HG03196 (cell line): ENCODE measurements at regions not wholly inside any gene's neighbourhood (a gene's known extent, or its start where the extent isn't known, plus 50 kb on each side); places are given as distances from the start of the nearest gene placed in this dataset.

ENCODE experiments used
- ATAC-seq: cut with Tn5 transposase; IDR thresholded peaks from one replicate; pipeline ENCODE4 v1.9.1; 2021; ENCODE audit not compliant: unreplicated experiment

DNA sequence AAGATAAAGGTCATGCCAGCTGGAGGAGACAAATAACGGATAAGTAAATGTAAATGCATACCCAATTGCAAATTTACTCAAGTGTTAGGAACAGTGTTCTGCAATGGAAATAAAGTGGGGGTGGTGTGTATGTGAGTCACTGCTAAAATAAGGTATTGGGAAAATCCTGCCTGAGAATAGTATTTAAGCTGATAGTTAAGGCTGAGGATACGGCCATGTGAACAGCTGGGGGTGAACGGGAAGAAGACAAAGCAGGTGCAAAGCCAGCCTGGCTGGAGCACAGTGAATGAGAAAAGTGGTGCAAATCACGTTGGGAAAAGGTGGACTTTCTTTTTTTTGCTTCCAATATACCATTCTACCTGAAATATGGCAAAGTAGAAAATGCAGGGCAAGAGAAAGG, 242.4 kb upstream of the SLC10A2 start:
- no peak for ATAC-seq

DNA sequence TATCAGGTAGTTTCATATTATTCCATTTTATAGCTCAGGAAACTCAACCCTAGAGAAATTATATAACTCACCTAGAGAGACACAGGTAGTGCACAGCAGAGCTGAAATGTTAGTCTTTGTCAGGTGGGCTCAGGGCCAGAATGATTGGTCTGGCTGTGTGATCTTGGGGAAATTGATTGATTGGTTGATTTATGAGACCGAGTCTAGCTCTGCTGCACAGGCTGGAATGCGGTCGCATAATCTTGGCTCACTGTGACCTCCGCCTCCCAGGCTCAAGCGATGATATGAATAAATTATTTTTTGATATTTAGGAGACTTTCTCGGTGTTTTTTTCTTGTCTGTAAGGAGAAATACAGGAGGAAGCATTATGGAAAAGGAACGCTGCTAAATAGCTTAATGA, 239.9 kb upstream of the SLC10A2 start:
- no peak for ATAC-seq

DNA sequence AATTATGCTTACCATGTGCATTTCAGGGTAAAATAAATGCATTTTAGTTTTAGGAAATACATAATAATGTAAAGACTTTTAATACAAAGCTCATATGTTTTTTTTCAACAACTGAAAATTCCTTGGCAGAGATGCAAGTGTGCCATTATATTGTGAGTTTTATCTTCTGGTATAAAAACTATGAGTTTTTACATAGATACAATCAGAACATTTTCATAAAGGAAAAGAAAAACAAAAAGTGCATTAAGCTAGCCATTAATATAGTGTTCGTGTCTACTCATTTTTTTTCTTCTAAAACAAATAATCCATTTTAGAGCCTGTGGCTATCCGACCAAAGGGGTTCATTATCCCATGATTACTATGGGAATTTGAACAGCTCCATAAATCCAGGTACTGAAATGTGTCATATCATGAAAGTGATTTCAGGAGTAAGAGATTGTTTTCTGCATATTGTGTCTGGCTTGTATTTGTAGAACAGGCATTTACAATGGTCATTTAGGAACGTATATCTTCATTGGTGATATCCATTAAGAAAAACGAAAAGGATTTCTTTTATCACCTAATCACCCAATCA, 236.9 kb upstream of the SLC10A2 start:
- ATAC-seq = no peak

DNA sequence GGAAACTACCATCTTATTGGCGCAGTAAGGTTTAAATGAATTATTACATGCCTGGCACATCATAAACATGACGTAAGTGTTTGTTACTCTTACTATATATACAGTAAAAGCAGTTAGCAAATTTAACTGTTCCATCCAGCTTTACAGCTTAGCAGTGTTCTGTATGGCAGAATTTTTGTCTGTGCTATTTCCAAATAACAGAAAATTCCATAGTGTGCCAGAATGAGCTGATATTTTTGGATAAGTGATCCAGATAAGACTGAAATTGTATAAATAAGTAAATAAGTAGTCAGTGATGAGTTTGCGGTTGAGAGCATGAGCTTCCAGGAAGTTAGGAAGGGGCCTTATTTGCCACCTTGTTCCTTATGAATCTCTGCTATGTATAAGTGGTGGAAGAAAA, 236.5 kb upstream of the SLC10A2 start:
- no peak for ATAC-seq

DNA sequence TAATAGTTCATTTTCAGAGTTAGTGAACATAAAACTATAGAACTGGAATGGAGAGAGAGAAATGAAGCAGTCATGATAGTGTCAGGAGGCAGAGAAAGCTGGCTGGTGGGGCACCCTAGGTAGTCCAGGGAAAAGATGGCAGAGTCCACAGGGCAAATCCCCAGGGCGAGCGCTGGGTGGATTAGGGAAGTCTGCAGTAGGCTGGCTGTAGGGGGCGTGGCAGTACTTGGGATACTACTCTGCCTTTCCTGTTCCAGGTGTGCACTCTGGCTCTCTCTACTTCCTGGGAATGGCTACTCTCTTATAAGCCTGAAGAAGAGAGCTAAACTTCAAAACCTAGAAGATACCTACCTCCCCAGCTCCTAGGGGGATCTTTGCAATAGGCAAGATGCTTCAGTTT, 232.9 kb upstream of the SLC10A2 start:
- no peak for ATAC-seq

DNA sequence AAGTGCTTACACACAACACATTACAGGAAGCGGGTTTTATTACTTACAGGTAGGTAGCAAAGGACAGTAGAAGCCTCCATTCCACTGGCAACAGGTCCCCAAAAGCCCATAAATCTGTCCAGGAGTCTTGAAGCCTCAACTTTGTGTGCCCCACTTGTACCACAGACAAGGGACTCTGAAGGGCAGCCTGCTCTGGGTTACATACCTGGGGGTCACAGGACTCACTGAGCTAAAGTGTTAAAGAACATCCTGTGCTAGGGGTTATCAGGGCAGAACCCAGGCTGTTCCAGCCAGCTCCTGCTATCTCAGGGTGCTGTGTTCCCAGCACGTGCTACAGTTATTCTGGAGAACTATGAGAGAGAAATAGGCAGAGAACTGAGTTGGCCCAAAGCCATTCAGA, 230.9 kb upstream of the SLC10A2 start:
- ATAC-seq = no peak

DNA sequence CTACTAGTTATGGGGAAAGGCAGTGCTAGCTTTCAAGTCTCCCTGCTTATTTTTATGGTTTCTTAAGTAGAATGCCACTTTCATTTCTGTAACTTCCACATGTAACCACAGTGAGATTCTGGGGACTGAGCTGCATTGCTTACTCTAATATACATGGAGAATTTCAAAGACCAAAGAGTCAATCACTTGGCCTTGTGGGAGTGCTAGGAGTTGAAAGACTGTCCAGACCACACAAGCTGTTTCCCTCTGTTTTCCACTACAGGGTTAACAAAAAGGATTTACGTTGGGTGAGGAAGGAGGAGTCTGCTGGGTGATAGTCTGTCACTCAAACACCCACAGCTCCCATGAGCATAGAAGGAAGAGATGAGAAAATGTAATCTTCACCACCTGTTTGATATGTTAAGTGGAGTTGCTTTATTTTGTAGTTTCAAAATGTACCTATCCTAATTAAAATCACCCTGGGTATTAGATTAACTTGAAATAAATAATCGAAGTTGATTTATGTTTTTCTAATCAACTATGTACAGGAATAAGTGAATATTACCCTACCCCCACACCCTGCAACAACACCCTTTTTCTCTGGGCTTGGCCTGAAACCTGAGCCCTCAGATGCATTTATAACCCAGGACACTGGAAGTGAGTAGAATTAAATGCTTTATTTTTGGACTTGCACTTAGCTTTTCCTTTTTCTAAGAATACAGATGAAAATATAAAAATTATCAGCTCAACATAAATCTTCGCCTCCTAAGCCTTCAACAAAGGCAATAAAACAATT, 225.8 kb upstream of the SLC10A2 start:
- ATAC-seq = no peak

DNA sequence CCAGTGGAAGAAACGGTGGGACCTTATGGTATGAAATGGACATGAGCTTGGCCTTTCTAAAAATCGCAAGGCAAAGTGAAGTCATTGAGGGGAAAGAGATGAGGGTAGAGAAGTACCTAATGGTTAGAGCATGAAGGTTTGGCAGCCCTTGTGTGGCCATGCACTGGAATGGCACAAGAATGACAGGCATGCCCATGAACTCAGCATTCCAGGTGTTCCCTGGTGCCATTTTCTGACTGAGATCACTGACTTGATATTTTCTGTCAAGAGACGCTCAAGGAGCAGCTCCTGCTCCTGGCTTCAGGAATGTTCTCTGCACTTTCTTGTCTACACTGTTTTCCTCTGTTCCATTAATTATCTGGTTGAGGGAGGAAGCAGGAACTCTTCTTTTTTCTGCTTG, 225.0 kb upstream of the SLC10A2 start:
- no peak for ATAC-seq

DNA sequence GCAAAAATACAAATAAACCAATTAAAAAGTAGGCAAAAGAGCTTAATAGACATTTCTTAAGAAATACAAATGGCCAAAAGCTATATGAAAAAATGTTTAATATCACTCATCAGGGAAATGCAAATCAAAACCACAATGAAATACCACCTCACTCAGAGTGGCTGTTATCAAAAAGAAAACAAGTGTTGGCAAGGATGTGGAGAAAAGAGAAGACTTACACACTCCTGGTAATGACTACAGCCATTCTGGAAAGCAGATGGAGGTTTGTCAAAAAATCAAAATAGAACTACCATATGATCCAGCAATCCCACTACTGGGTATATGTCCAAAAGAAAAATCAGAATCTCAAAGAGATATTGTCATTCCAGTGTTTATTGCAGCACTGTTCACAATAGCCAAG, 223.5 kb upstream of the SLC10A2 start:
- ATAC-seq = no peak

DNA sequence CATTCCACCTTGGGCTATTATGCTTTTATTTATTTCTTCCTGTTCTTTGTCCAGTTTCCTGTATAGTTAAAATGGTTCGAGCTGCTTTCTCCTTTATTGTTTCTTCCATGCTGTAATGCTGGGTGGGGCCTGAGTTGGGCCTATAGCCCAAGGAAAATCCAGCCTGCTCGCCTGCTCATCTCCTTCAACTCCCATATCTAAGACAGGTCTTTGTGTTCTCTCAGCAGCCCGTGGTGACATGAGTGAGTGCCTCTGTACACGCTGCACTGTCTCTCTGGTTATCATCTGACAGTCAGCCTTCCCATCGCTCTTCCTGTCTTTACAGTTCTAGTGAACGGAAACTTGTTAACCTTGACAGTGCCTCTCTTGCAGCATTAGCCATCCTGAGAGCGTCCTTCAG, 221.9 kb upstream of the SLC10A2 start:
- no peak for ATAC-seq

DNA sequence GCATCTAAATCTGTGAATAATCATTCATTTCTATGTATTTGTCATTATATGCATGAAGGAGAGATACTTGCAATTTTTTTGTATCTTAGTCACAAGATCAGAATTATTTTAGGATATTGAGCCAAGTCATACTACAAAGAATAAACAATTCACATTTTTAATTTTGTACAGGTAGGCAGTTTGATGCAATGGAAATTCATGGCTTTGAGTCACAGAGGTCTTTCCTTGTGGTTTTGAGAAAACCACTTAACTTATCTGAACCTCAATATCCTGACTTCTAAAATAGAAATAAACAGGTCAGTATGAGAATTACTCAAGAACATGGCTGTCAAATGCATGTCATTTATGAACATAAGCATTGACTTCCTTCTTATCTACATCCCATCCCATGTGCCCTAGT, 221.4 kb upstream of the SLC10A2 start:
- ATAC-seq = no peak

DNA sequence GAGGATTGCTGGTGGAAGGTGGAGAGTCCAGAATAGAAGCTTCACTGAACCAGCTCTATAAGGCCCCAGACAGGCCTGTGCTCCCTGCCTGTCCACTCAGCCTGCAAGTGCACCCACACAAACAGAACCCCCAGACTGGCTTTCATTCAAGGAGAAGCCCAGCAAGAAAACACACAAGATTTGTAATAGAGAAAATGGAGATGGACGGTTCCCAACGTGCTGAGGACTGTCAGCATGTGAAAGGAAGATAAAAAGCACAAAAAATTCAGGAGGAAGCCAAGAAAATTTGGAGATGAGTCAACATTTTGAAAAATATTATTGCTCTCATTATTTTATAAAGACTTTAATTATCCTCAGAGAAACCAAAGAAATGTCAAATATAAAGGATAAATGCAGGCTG, 218.2 kb upstream of the SLC10A2 start:
- no peak for ATAC-seq

DNA sequence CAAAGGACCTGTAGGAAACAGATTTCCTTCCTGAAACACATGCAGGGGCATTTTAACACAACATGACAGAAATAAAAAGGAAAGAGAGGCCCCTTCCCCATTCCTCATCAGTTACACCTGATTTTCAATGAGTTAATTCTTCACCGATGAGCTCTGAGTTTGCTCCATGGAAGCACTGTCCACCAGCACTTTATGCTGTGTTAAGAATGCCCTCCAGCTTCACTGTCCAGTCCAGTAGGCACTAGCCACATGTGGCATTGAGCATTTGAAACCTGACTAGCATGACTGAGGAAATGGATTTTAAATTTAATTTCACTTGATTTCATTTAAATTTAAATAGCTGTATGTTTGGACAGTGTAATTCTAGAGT, 217.2 kb upstream of the SLC10A2 start:
- no peak for ATAC-seq

DNA sequence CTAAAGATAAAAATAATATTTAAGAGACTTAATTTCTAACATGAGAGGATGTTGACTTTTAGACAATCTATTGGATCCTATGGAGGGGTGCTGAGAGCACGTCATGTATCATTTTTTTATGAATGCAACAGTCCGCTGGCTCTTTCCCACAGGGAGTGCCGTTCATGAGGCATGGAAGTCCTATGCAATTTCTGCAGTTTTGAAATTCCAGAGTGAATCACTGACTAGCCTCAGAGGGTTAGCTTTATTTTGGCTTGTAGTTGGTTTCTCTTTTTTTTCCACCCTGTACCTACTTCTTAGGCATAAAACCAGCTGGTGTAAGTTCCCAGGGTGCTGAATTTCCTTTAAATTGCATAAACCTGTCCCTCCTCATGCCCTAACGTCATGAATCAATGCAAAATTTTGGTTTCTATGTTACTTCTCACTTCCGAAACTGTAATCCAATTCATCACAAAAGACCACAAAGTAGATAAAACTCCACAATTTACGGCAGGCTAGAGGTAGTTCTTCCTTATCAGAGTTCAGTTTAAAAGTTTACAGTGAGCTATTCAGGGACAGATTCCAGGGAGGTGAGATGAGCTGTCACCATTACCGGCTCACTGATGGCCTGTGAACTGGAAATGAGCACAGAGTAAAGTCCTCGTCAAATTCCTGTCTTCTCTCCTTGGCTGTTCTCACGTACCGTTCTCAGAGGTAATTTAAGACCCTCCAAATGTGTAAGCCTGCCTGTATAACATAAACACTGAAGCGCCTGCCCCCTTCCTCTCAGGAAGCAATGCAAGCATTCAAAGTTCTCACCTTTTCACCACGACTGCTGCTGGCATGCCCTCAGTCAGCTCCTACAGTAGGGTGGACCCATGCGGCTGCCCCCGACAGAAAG, 216.6 kb upstream of the SLC10A2 start:
- no peak for ATAC-seq

DNA sequence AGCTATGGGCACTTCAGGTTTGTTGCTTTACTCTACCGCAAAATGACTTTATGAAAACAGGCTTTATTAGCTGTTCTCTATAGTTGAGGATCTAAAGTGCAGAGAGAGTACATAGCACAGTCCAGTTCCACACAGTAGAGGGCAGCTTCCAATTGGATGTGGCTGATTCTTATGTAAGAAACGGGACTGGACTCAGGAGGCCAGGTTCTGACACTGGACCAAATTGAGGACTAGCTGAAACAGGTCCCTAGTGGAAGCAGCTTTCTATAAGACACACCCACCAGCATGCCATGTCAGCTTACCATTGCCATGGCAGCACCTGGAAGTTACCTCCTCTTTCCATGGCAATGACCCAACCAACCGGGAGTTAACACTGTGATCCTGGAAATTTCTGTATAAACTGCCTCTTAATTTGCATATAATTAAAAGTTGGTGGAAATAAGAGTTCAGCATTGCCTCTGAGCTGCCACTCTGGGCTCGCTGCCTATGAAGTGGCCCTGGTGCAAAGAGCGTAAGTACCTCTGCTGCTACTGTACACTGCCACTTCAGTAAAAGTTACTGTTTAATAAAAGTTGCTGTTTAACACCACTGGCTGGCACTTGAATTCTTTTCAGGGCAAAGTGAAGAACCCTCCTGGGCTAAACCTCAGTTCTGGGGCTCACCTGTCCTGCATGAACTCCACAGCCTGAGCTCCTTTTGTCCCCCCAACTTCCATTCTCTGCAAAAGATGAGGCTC, 211.9 kb upstream of the SLC10A2 start:
- ATAC-seq = no peak

DNA sequence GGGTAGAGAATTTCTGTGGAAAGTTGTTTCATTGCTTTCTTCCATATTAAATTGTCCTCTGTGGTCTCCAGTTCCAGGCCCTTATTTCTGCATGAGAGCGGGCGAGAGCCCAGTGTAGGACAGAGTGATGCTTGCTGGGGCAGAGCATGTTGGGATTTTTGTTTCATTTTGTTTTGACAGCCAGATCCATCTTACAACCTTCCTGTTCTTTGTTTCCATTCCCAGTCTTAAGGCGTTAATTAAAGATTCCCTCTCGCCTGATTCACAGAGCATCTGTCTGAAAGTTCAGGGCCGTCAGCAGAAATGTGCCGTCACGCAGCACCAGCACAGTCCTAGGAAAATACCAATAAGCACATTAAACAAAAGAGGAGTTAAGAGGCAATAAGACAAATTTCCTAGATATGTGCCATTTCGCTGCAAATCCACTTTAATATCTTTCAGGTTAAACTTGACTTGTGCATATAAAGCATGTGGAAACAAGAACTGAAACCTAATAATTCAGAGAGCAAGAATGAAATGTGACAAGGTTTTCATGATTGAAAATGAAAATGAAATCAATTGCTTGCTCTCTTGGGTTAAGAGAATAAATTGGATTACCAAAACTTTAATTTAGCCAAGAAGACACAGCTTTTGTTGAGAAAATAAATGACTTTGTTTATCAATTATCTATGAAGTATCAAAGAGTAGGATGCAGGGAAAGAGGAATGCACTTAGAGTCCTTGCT, 210.7 kb upstream of the SLC10A2 start:
- peak; percentile 88 for ATAC-seq

DNA sequence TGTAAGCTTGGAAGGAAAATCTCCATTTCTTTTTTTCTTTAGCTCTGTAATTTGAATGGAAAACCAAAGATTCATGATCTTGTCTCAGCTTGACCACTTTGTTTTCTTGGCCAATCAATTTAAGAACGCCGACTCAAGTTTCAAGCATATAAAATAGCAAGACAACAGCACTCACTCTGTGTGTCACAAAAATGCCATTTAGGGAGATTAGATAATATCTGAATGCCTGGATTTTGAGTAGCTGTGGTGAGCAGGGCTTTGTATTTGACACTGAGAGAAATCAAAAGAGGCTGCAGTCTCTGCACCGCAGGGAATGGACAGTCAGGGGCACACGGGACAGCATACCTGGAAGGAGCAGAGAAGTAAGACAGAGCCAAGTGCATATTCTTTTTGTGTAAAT, 209.5 kb upstream of the SLC10A2 start:
- no peak for ATAC-seq

DNA sequence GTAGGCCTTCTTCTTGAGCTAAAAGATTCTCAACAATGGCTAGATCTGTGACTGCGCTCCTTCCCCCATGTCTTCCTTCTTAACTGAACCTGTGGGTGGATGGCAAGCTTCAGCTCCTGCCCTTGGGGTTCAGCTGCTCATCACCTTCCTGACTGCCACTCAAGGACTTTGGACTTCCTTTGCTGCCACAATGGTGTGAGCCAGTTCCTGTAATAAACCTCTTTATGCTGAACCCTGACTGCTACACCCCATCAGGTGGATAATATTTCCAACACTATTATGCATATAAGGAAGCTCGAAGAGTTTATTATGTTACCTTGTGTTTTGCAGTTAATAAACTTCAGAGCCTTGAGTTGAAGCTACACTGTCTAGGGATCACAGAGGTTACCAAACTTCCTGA, 208.9 kb upstream of the SLC10A2 start:
- ATAC-seq = no peak

DNA sequence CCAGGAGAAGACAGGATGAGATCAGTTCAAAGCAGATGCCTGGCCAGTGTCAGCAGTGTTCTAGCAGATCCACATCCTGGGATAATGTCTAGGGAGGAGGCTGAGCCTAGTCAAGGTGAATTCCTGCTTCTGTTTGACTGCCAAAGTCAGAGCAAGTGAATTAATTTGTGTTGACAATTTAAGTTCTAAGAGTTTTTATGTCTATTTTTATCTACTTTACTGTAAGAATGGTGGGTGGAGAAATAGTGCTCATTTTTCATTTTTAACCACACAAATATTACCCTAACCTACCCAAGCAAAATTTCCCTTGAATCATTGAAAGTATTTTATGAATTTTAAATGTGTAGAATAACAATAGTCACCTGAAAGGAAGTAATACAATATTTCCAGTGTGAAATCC, 207.6 kb upstream of the SLC10A2 start:
- ATAC-seq = no peak

DNA sequence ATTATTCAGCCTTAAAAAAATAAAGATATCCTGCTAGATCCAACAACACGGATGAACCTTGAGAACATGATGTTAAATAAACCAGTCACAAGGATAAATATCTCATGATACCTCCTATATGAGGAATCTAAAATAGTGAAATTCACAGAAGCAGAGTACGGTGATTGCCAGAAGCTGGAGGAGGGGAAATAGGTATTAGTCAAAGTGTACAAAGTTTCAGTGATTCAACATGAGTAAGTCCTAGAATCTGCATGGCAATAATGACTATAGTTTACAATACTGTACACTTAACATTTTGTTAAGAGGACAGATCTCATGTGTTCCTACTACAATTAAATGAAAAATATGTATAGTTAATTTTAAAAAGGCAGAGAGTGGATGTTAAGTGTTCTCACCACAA, 206.6 kb upstream of the SLC10A2 start:
- ATAC-seq = no peak

DNA sequence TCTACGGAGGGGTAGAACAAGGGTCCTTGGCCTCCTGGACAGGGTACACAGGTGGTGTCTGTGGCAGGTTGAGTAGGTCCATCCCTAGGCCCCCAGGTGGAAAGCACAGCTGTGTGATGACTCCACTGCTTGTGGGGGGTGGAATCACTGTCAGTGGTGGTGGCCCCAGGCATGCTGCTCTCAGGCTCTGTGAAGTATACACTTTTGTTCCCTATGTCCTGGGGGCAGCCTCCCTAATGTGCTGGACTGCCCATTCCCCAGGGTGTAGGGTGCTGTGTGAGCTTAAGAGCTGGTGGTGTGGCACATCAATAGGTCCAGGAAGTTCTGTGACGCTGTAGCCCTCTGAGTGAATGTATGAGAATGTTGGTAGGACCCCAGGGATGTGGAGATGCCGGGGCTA, 197.2 kb upstream of the SLC10A2 start:
- no peak for ATAC-seq
